CD14-positive monocyte (primary cell): ENCODE measurements at regions not wholly inside any gene's neighbourhood (a gene's known extent, or its start where the extent isn't known, plus 50 kb on each side); places are given as distances from the start of the nearest gene placed in this dataset.
A peak's percentile ranks its signal among the peaks of the same experiment; 100 is the strongest.

Experiments
- DNase-seq, 3 donors: peaks; one replicate each; pipeline ENCODE4 v3.0.0-alpha.2; 2011 to 2022
- H2AFZ ChIP-seq: 2 replicates; pipeline ENCODE4 v1.6.0; 2012; ENCODE audit warnings: mild to moderate bottlenecking, low read depth, low read length, inconsistent platforms; ENCODE audit not compliant: insufficient read depth, poor library complexity, severe bottlenecking
- H3K27ac ChIP-seq, 2 donors: 1 replicate in 1 of 2; 2 replicates in 1 of 2; pipeline ENCODE4 v1.5.1; 2012 to 2013; ENCODE audit warnings: low read length in 2 of 2, control low read depth in 1 of 2, inconsistent platforms in 1 of 2, low read depth in 1 of 2, mild to moderate bottlenecking in 1 of 2
- H3K27me3 ChIP-seq, 2 donors: one replicate each; pipeline versions ENCODE4 v1.6.0 to v1.6.1; 2011 to 2013; ENCODE audit warnings: low read length in 2 of 2; ENCODE audit not compliant: control insufficient read depth in 2 of 2, insufficient read depth in 2 of 2
- H3K36me3 ChIP-seq, 2 donors: replicated peaks in 1 of 2; 1 replicate in 1 of 2; 2 replicates in 1 of 2; pipeline versions ENCODE4 v1.5.1 to v1.6.1; 2012 to 2013; ENCODE audit warnings: low read length in 2 of 2, control low read depth in 1 of 2, inconsistent platforms in 1 of 2, mild to moderate bottlenecking in 1 of 2; ENCODE audit not compliant: insufficient read depth in 2 of 2, control insufficient read depth in 1 of 2
- H3K4me1 ChIP-seq, 2 donors: 1 replicate in 1 of 2; 2 replicates in 1 of 2; pipeline versions ENCODE4 v1.5.1 to v1.6.1; 2012 to 2013; ENCODE audit warnings: low read length in 2 of 2, control low read depth in 1 of 2, inconsistent platforms in 1 of 2, mild to moderate bottlenecking in 1 of 2, moderate library complexity in 1 of 2; ENCODE audit not compliant: insufficient read depth in 2 of 2, control insufficient read depth in 1 of 2
- H3K4me2 ChIP-seq: replicated peaks from 2 replicates; pipeline ENCODE3; 2012; ENCODE audit warnings: low read length, moderate library complexity, mild to moderate bottlenecking; ENCODE audit not compliant: poor library complexity, severe bottlenecking; ENCODE audit errors: extremely low read depth
- H3K4me3 ChIP-seq, 3 experiments: fragments of 200-600 bp in 1 of 3; sonication (generic) in 1 of 3; replicated peaks in 1 of 3; 1 replicate in 2 of 3; 2 replicates in 1 of 3; pipeline ENCODE4 v1.5.1; 2011 to 2013; ENCODE audit warnings: low read length in 3 of 3, mild to moderate bottlenecking in 3 of 3, control low read depth in 2 of 3, low read depth in 2 of 3, inconsistent platforms in 1 of 3, moderate library complexity in 1 of 3
- H3K79me2 ChIP-seq: 2 replicates; pipeline ENCODE4 v1.6.0; 2012; ENCODE audit warnings: mild to moderate bottlenecking, control low read depth, inconsistent platforms, low read length, moderate library complexity; ENCODE audit not compliant: insufficient read depth
- H3K9ac ChIP-seq: 2 replicates; pipeline ENCODE4 v1.6.0; 2017; ENCODE audit warnings: low read length, mild to moderate bottlenecking; ENCODE audit not compliant: insufficient read depth, poor library complexity, severe bottlenecking
- H3K9me3 ChIP-seq, 2 donors: replicated peaks in 1 of 2; 1 replicate in 1 of 2; 2 replicates in 1 of 2; pipeline versions ENCODE4 v1.5.1 to v1.6.1; 2012 to 2013; ENCODE audit warnings: low read length in 2 of 2, control low read depth in 1 of 2; ENCODE audit not compliant: control insufficient read depth in 1 of 2, insufficient read depth in 1 of 2
- H4K20me1 ChIP-seq: 2 replicates; pipeline ENCODE4 v1.6.0; 2012; ENCODE audit warnings: mild to moderate bottlenecking, low read length, control low read depth, moderate library complexity; ENCODE audit not compliant: insufficient read depth
- H3K27ac Mint-ChIP-seq, 7 donors: one replicate each; pipeline ENCODE4 v1.8.0; 2020; ENCODE audit warnings: mild to moderate bottlenecking in 7 of 7, mixed read lengths in 7 of 7, moderate library complexity in 6 of 7, inconsistent platforms in 2 of 7
- H3K27me3 Mint-ChIP-seq, 3 donors: one replicate each; pipeline ENCODE4 v1.8.0; 2021 to 2022; ENCODE audit warnings: low read depth in 3 of 3, mild to moderate bottlenecking in 3 of 3, mixed read lengths in 3 of 3, moderate library complexity in 3 of 3, inconsistent platforms in 1 of 3
- H3K36me3 Mint-ChIP-seq, 2 donors: one replicate each; pipeline ENCODE4 v1.8.0; 2020; ENCODE audit warnings: mixed read lengths in 2 of 2, inconsistent platforms in 1 of 2, mild to moderate bottlenecking in 1 of 2
- H3K4me1 Mint-ChIP-seq: one replicate; pipeline ENCODE4 v1.8.0; 2020; ENCODE audit warnings: mild to moderate bottlenecking, mixed read lengths
- H3K4me3 Mint-ChIP-seq, 2 donors: one replicate each; pipeline ENCODE4 v1.8.0; 2020; ENCODE audit warnings: mild to moderate bottlenecking in 2 of 2, mixed read lengths in 2 of 2, moderate library complexity in 1 of 2
- H3K9me3 Mint-ChIP-seq, 7 donors: one replicate each; pipeline ENCODE4 v1.8.0; 2020 to 2022; ENCODE audit warnings: mixed read lengths in 7 of 7, mild to moderate bottlenecking in 6 of 7, moderate library complexity in 6 of 7, inconsistent platforms in 2 of 7
- WGBS: methylation state at CpG from one replicate; pipeline ENCODE4 v1.1.5; 2013; ENCODE audit warnings: missing lambda C conversion rate; ENCODE audit not compliant: insufficient coverage; 5-methylcytosine and 5-hydroxymethylcytosine counted together
- intact Hi-C, 2 donors: fragments of 100-400 bp; cut with micrococcal nuclease; formaldehyde crosslinking; loops; one replicate each; pipeline versions ENCODE4 v1.15.0 to v1.15.1; 2023
- TF ChIP-seq, protein P1 (sequence below): fragments of 200-600 bp; IDR thresholded peaks from one replicate; pipeline ENCODE4 v1.8.0; 2022; ENCODE audit warnings: antibody characterized with exemption, mild to moderate bottlenecking

DNA sequence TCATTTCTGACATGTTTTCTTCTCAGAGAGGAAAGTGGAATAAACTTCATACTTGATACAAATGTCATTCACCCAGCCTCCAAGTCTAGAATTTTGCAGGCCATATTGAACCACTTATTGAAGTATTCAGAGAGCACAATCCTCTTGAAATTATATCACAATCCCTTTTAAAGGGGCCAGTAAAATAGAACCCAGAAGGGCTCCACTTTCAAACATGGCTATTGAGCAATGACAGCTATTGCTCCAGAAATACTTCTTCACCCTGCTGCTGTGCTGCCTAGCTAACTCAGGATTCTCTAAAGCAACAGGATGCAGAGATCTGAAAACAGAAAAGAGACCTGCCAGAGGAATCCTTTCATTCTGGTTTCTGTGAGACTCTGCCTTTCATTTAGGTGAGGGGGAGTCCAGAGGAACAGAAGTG is 275.0 kb upstream of the CDH5 start:
- intact Hi-C loops: no loop called here

DNA sequence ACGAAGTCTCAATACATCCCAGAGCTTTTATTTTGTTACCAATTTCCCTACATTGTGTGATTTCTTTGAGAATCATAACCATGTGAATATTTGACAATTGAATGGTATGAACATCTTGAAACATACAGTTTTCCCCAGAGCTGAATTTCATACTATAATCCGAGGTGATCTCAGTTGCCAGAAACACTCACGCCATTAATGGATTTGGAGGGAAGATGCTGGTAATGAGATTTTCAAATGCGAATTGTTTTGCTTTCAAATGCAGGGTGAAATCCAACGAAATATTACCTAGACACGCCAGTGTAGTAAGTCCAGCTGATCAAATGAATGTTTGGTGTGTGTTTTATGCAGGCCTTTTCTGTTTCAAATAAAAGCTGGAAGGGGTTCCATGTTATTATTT is 277.8 kb upstream of the CDH5 start:
- Histone ChIP-seq H2AFZ (no peak overlapping the region), H3K4me1 (no peaks in the 10 kb centered on the region), H3K36me3 (no peaks in the 10 kb centered on the region), H3K79me2 (no peaks in the 10 kb centered on the region), H4K20me1 (no peaks in the 10 kb centered on the region), H3K9ac (no peak overlapping the region), H3K4me2 (no peak overlapping the region), H3K9me3 (no peaks in the 10 kb centered on the region), H3K4me3 (no peak overlapping the region), H3K27ac (no peak overlapping the region), H3K27me3 (no peaks in the 10 kb centered on the region)
- no peak for DNase-seq
- Mint-ChIP-seq H3K4me3 (no peak overlapping the region), H3K27ac (no peak overlapping the region), H3K36me3 (no peaks in the 10 kb centered on the region), H3K27me3 (peaks cover 2 to 9% (median 2%) of the 10 kb centered on the region in 3 donors), H3K9me3 (no peaks in the 10 kb centered on the region), H3K4me1 (peaks cover 5% of the 10 kb centered on the region)
- TF ChIP-seq, protein P1, sequence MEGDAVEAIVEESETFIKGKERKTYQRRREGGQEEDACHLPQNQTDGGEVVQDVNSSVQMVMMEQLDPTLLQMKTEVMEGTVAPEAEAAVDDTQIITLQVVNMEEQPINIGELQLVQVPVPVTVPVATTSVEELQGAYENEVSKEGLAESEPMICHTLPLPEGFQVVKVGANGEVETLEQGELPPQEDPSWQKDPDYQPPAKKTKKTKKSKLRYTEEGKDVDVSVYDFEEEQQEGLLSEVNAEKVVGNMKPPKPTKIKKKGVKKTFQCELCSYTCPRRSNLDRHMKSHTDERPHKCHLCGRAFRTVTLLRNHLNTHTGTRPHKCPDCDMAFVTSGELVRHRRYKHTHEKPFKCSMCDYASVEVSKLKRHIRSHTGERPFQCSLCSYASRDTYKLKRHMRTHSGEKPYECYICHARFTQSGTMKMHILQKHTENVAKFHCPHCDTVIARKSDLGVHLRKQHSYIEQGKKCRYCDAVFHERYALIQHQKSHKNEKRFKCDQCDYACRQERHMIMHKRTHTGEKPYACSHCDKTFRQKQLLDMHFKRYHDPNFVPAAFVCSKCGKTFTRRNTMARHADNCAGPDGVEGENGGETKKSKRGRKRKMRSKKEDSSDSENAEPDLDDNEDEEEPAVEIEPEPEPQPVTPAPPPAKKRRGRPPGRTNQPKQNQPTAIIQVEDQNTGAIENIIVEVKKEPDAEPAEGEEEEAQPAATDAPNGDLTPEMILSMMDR: no peak
- WGBS: 98% methylated on average over 5 of the region's 6 CpGs
- intact Hi-C loops: no loop called here

More for the DNA sequence above, 275.0 kb upstream of the CDH5 start:
- H3K4me3 Mint-ChIP-seq: no peak overlapping the region
- Histone ChIP-seq H3K79me2 (no peaks in the 10 kb centered on the region), H3K27ac (no peak overlapping the region), H2AFZ (no peak overlapping the region), H3K9me3 (no peaks in the 10 kb centered on the region), H3K4me3 (no peak overlapping the region), H3K4me2 (no peak overlapping the region), H3K36me3 (no peaks in the 10 kb centered on the region), H4K20me1 (no peaks in the 10 kb centered on the region), H3K4me1 (no peaks in the 10 kb centered on the region), H3K9ac (no peak overlapping the region), H3K27me3 (no peaks in the 10 kb centered on the region)
- no peaks in the 10 kb centered on the region for H3K36me3 Mint-ChIP-seq
- TF ChIP-seq, protein P1: no peak
- H3K27ac Mint-ChIP-seq: peak overlapping the region in 1 of 7 donors; percentile 66
- H3K4me1 Mint-ChIP-seq: no peaks in the 10 kb centered on the region
- H3K27me3 Mint-ChIP-seq: peaks cover 2 to 7% (median 3%) of the 10 kb centered on the region in 3 donors
- DNase-seq: no peak
- no peaks in the 10 kb centered on the region for H3K9me3 Mint-ChIP-seq
